HG03520 (cell line): ENCODE measurements at regions not wholly inside any gene's neighbourhood (a gene's known extent, or its start where the extent isn't known, plus 50 kb on each side); places are given as distances from the start of the nearest gene placed in this dataset.

Source experiments
- ATAC-seq: cut with Tn5 transposase; IDR thresholded peaks from one replicate; pipeline ENCODE4 v1.9.1; 2021; ENCODE audit warnings: mild to moderate bottlenecking, moderate library complexity; ENCODE audit not compliant: unreplicated experiment

GRCh38 chr2:236887531-236887930 lies 198.2 kb upstream of the COPS8 start:
- no peak for ATAC-seq

GRCh38 chr2:236887953-236888793 lies 197.5 kb upstream of the COPS8 start:
- ATAC-seq = no peak

- no peak for ATAC-seq
These were observed 196.6 kb upstream of the COPS8 start for GRCh38 chr2:236888794-236889780.

GRCh38 chr2:236889791-236890704 lies 195.6 kb upstream of the COPS8 start:
- ATAC-seq = no peak

GRCh38 chr2:236892721-236893120 lies 193.0 kb upstream of the COPS8 start:
- ATAC-seq = no peak

- no peak for ATAC-seq
These were observed 190.9 kb upstream of the COPS8 start for GRCh38 chr2:236894791-236895190.

- no peak for ATAC-seq
These were observed 190.2 kb upstream of the COPS8 start for GRCh38 chr2:236895497-236895896.

GRCh38 chr2:236896688-236897087 lies 189.0 kb upstream of the COPS8 start:
- ATAC-seq = no peak

GRCh38 chr2:236899146-236899545 lies 186.5 kb upstream of the COPS8 start:
- no peak for ATAC-seq

GRCh38 chr2:236899950-236900640 lies 185.6 kb upstream of the COPS8 start:
- ATAC-seq = no peak

- ATAC-seq = no peak
These were observed 183.7 kb upstream of the COPS8 start for GRCh38 chr2:236901956-236902355.

- ATAC-seq = no peak
These were observed 181.7 kb upstream of the COPS8 start for GRCh38 chr2:236903978-236904377.

- no peak for ATAC-seq
These were observed 181.1 kb upstream of the COPS8 start for GRCh38 chr2:236904389-236905263.

GRCh38 chr2:236905976-236906375 lies 179.7 kb upstream of the COPS8 start:
- ATAC-seq = no peak

GRCh38 chr2:236908439-236909192 lies 177.1 kb upstream of the COPS8 start:
- no peak for ATAC-seq

GRCh38 chr2:236909193-236909504 lies 176.5 kb upstream of the COPS8 start:
- no peak for ATAC-seq

- no peak for ATAC-seq
These were observed 175.9 kb upstream of the COPS8 start for GRCh38 chr2:236909802-236910201.

GRCh38 chr2:236910781-236911495 lies 174.8 kb upstream of the COPS8 start:
- ATAC-seq = no peak
